H1 (cell line): ENCODE measurements at regions not wholly inside any gene's neighbourhood (a gene's known extent, or its start where the extent isn't known, plus 50 kb on each side); places are given as distances from the start of the nearest gene placed in this dataset.

ENCODE experiments used
- CTCF ChIA-PET: fragments of 300-600 bp; sonication (Branson Sonifier 250); formaldehyde crosslinking; loops from one replicate; lab custom pipeline; 2021; ENCODE audit not compliant: partially characterized antibody; lab: Charles Lee
- POLR2A ChIA-PET: fragments of 300-600 bp; sonication (Branson Sonifier 250); formaldehyde crosslinking; loops from one replicate; lab custom pipeline; 2021; ENCODE audit warnings: inconsistent platforms; ENCODE audit not compliant: partially characterized antibody; lab: Charles Lee
- DNase-seq, 2 experiments: peaks; one replicate each; pipeline versions ENCODE4 v3.0.0 to v3.0.0-alpha.2; 2010 to 2022; ENCODE audit warnings: low spot score in 2 of 2, low read depth in 1 of 2, mixed read lengths in 1 of 2
- FAIRE-seq: peaks from 2 replicates; lab custom pipeline; 2011; peaks lifted over from hg19 to GRCh38; lab: Jason Lieb, UNC
- H2AFZ ChIP-seq: 2 replicates; pipeline ENCODE4 v1.8.1; 2012; ENCODE audit warnings: low read length, inconsistent platforms
- H2AK5ac ChIP-seq: 2 replicates; pipeline ENCODE4 v1.6.1; 2013; ENCODE audit warnings: low read depth, low read length
- H2BK120ac ChIP-seq: replicated peaks from 2 replicates; pipeline ENCODE3; 2013; ENCODE audit warnings: low read depth, low read length, inconsistent platforms
- H2BK12ac ChIP-seq: 2 replicates; pipeline ENCODE4 v1.6.1; 2013; ENCODE audit warnings: low read depth, low read length
- H2BK15ac ChIP-seq: 2 replicates; pipeline ENCODE4 v1.6.1; 2013; ENCODE audit warnings: low read length
- H2BK20ac ChIP-seq: 2 replicates; pipeline ENCODE4 v1.6.1; 2013; ENCODE audit warnings: low read length
- H2BK5ac ChIP-seq: 2 replicates; pipeline ENCODE4 v1.6.1; 2013; ENCODE audit warnings: low read depth, low read length
- H3K14ac ChIP-seq: 2 replicates; pipeline ENCODE4 v1.6.1; 2013; ENCODE audit warnings: inconsistent platforms; ENCODE audit not compliant: insufficient read length
- H3K18ac ChIP-seq: 2 replicates; pipeline ENCODE4 v1.6.1; 2013; ENCODE audit warnings: low read length; ENCODE audit errors: extremely low read depth
- H3K23ac ChIP-seq: 2 replicates; pipeline ENCODE4 v1.6.1; 2013; ENCODE audit warnings: inconsistent platforms; ENCODE audit not compliant: insufficient read length
- H3K23me2 ChIP-seq: 2 replicates; pipeline ENCODE4 v1.6.1; 2013; ENCODE audit warnings: low read depth, low read length
- H3K27ac ChIP-seq: 2 replicates; pipeline ENCODE4 v1.6.1; 2011; ENCODE audit warnings: low read depth, low read length, inconsistent platforms
- H3K27me3 ChIP-seq, 4 experiments: replicated peaks in 1 of 4; 1 replicate in 1 of 4; 2 replicates in 3 of 4; pipeline versions ENCODE4 v1.6.1 to v1.8.1; 2011 to 2013; ENCODE audit warnings: low read length in 3 of 4, mild to moderate bottlenecking in 3 of 4, inconsistent platforms in 2 of 4, mixed read lengths in 2 of 4, moderate library complexity in 1 of 4; ENCODE audit not compliant: control insufficient read depth in 3 of 4, insufficient read depth in 3 of 4; ENCODE audit errors: extremely low read depth in 1 of 4
- H3K36me3 ChIP-seq, 4 experiments: 2 replicates each; pipeline versions ENCODE4 v1.6.1 to v1.8.1; 2011 to 2013; ENCODE audit warnings: mild to moderate bottlenecking in 4 of 4, low read length in 3 of 4, moderate library complexity in 2 of 4, control low read depth in 1 of 4, inconsistent platforms in 1 of 4; ENCODE audit not compliant: insufficient read depth in 4 of 4, control insufficient read depth in 2 of 4
- H3K4ac ChIP-seq: replicated peaks from 2 replicates; pipeline ENCODE3; 2013; ENCODE audit warnings: low read length, low read depth, mixed read lengths, inconsistent platforms; ENCODE audit not compliant: insufficient read length
- H3K4me1 ChIP-seq, 4 experiments: replicated peaks in 1 of 4; 1 replicate in 1 of 4; 2 replicates in 3 of 4; pipeline versions ENCODE4 v1.6.1 to v1.8.1; 2011 to 2013; ENCODE audit warnings: low read length in 3 of 4, inconsistent platforms in 2 of 4, mixed read lengths in 1 of 4; ENCODE audit not compliant: insufficient read depth in 4 of 4, control insufficient read depth in 3 of 4
- H3K4me2 ChIP-seq, 2 experiments: 2 replicates each; pipeline versions ENCODE4 v1.6.1 to v1.8.1; 2011 to 2013; ENCODE audit warnings: low read depth in 2 of 2, low read length in 2 of 2, control low read depth in 1 of 2, inconsistent platforms in 1 of 2, mild to moderate bottlenecking in 1 of 2; ENCODE audit not compliant: insufficient read depth in 1 of 2
- H3K4me3 ChIP-seq, 4 experiments: fragments of 200-600, 300-600 bp in 1 of 4; sonication (generic), shearing (Covaris generic), sonication (Bioruptor Twin) in 1 of 4; 2 replicates each; pipeline versions ENCODE4 v1.5.1 to v1.8.1; 2011 to 2016; ENCODE audit warnings: low read length in 4 of 4, low read depth in 3 of 4, control low read depth in 2 of 4, inconsistent platforms in 2 of 4, mild to moderate bottlenecking in 2 of 4, mixed read lengths in 1 of 4, moderate library complexity in 1 of 4; ENCODE audit not compliant: insufficient read depth in 2 of 4; ENCODE audit errors: extremely low read depth in 1 of 4
- H3K56ac ChIP-seq: replicated peaks from 2 replicates; pipeline ENCODE3; 2013; ENCODE audit warnings: low read depth, mild to moderate bottlenecking, mixed read lengths, low read length, inconsistent platforms; ENCODE audit not compliant: insufficient read length
- H3K79me1 ChIP-seq: 2 replicates; pipeline ENCODE4 v1.6.1; 2013; ENCODE audit warnings: low read depth, low read length, control low read depth
- H3K79me2 ChIP-seq, 2 experiments: 2 replicates each; pipeline versions ENCODE4 v1.6.1 to v1.8.1; 2012 to 2013; ENCODE audit warnings: low read length in 2 of 2, mild to moderate bottlenecking in 2 of 2, inconsistent platforms in 1 of 2; ENCODE audit not compliant: insufficient read depth in 2 of 2, control insufficient read depth in 1 of 2
- H3K9ac ChIP-seq, 4 experiments: replicated peaks in 1 of 4; 1 replicate in 1 of 4; 2 replicates in 3 of 4; pipeline versions ENCODE4 v1.6.1 to v1.8.1; 2011 to 2013; ENCODE audit warnings: low read depth in 3 of 4, low read length in 3 of 4, control low read depth in 2 of 4, mild to moderate bottlenecking in 2 of 4, moderate library complexity in 2 of 4, inconsistent platforms in 1 of 4; ENCODE audit errors: extremely low read depth in 1 of 4
- H3K9me3 ChIP-seq, 2 experiments: 2 replicates each; pipeline versions ENCODE4 v1.6.1 to v1.8.1; 2012 to 2013; ENCODE audit warnings: mild to moderate bottlenecking in 2 of 2, moderate library complexity in 2 of 2, control low read depth in 1 of 2, inconsistent platforms in 1 of 2, low read depth in 1 of 2, low read length in 1 of 2, mixed read lengths in 1 of 2; ENCODE audit not compliant: insufficient read depth in 2 of 2
- H4K20me1 ChIP-seq, 2 experiments: replicated peaks in 1 of 2; 2 replicates each; pipeline versions ENCODE3 to v1.8.1; 2011 to 2013; ENCODE audit warnings: inconsistent platforms in 2 of 2, low read length in 2 of 2, mild to moderate bottlenecking in 1 of 2; ENCODE audit not compliant: insufficient read depth in 2 of 2, control insufficient read depth in 1 of 2
- H4K5ac ChIP-seq: 2 replicates; pipeline ENCODE4 v1.6.1; 2013; ENCODE audit warnings: low read length, low read depth, mixed read lengths, inconsistent platforms; ENCODE audit not compliant: insufficient read length
- H4K8ac ChIP-seq: 2 replicates; pipeline ENCODE4 v1.8.0; 2013; ENCODE audit warnings: mild to moderate bottlenecking, moderate library complexity, low read length, inconsistent platforms; ENCODE audit not compliant: insufficient read depth; ENCODE audit errors: extremely low read depth
- H4K91ac ChIP-seq: replicated peaks from 2 replicates; pipeline ENCODE3; 2013; ENCODE audit warnings: low read length, mixed read lengths, inconsistent platforms; ENCODE audit not compliant: insufficient read length
- CREB1 ChIP-seq: IDR thresholded peaks from 2 replicates; pipeline ENCODE4 v1.6.1; 2012; ENCODE audit warnings: inconsistent platforms
- MAX ChIP-seq: IDR thresholded peaks from 2 replicates; pipeline ENCODE4 v1.6.1; 2012; ENCODE audit warnings: inconsistent platforms
- NANOG ChIP-seq: IDR thresholded peaks from 2 replicates; pipeline ENCODE4 v1.6.1; 2011; ENCODE audit warnings: low read length, low read depth, mild to moderate bottlenecking, inconsistent platforms; ENCODE audit not compliant: insufficient read depth, poor library complexity, severe bottlenecking
- RFX5 ChIP-seq: IDR thresholded peaks from 2 replicates; pipeline ENCODE4 v1.6.1; 2011; ENCODE audit warnings: low read depth, low read length, improper control_type of control experiment, borderline replicate concordance
- SIX5 ChIP-seq: IDR thresholded peaks from 2 replicates; pipeline ENCODE4 v1.6.1; 2011; ENCODE audit warnings: mild to moderate bottlenecking, low read depth, low read length
- SP2 ChIP-seq: IDR thresholded peaks from 2 replicates; pipeline ENCODE4 v1.6.1; 2012; ENCODE audit warnings: mild to moderate bottlenecking, low read length, inconsistent platforms
- WGBS, 2 experiments: shearing (Covaris generic) in 1 of 2; methylation state at CpG; one replicate each; pipeline versions ENCODE4 v1.1.6 to v1.1.7; 2013 to 2015; ENCODE audit warnings: low lambda C conversion rate in 2 of 2, mixed read lengths in 2 of 2, inconsistent platforms in 1 of 2, low coverage in 1 of 2, missing lambda C conversion rate in 1 of 2; ENCODE audit not compliant: insufficient replicate concordance in 2 of 2, insufficient coverage in 1 of 2, insufficient read length in 1 of 2; ENCODE audit errors: extremely low coverage in 1 of 2, missing lambda C conversion rate in 1 of 2; 5-methylcytosine and 5-hydroxymethylcytosine counted together

- H3K36me3 ChIP-seq = no peaks in the 10 kb centered on the region
- no peaks in the 10 kb centered on the region for H3K79me1 ChIP-seq
- H3K56ac ChIP-seq = no peak overlapping the region
- 90% methylated on average over 1 of the region's 1 CpG; no CpG with 5 or more reads in 1 of the 2 experiments for WGBS, 2 experiments
- no peak overlapping the region for H3K18ac ChIP-seq
- H4K5ac ChIP-seq = no peak overlapping the region
- H3K4ac ChIP-seq = no peak overlapping the region
- no peak overlapping the region for H3K14ac ChIP-seq
- no peak overlapping the region for H2AK5ac ChIP-seq
- H2BK20ac ChIP-seq = no peak overlapping the region
- CTCF ChIA-PET = interaction anchor here (3.0 kb wide), 1 partner anchor 11 kb away, joined by 12 read pairs; no protein-coding TSS in a partner anchor
- FAIRE-seq (no peak), DNase-seq (no peak)
- no peak overlapping the region for H3K4me2 ChIP-seq
- no peak overlapping the region for H4K91ac ChIP-seq
- H4K20me1 ChIP-seq = no peaks in the 10 kb centered on the region
- no peak overlapping the region for H3K9ac ChIP-seq
- H3K27me3 ChIP-seq = peaks cover 0 to 1% (median 0%) of the 10 kb centered on the region in 4 experiments; a peak in 1 of 7 replicates
- no peak overlapping the region for H2BK5ac ChIP-seq
- no peak overlapping the region for H2BK12ac ChIP-seq
- TF ChIP-seq CREB1 (no peak), NANOG (no peak), RFX5 (no peak), SIX5 (no peak), MAX (no peak), SP2 (no peak)
- no peak overlapping the region for H4K8ac ChIP-seq
- no peaks in the 10 kb centered on the region for H3K23me2 ChIP-seq
- H3K23ac ChIP-seq = no peak overlapping the region
- no peak overlapping the region for H2AFZ ChIP-seq
- H3K27ac ChIP-seq = no peak overlapping the region
- H2BK120ac ChIP-seq = no peak overlapping the region
- POLR2A ChIA-PET = no interaction called here
- no peak overlapping the region for H2BK15ac ChIP-seq
- no peak overlapping the region for H3K4me3 ChIP-seq
- no peaks in the 10 kb centered on the region for H3K9me3 ChIP-seq
- no peaks in the 10 kb centered on the region for H3K79me2 ChIP-seq
- H3K4me1 ChIP-seq = no peaks in the 10 kb centered on the region
Measured at GRCh38 chr11:23551706-23552105, 691.4 kb upstream of the CCDC179 start.
